H1 (cell line): ENCODE measurements at regions not wholly inside any gene's neighbourhood (a gene's known extent, or its start where the extent isn't known, plus 50 kb on each side); places are given as distances from the start of the nearest gene placed in this dataset.

Experiments
- CREB1 ChIP-seq: IDR thresholded peaks from 2 replicates; pipeline ENCODE4 v1.6.1; 2012; ENCODE audit warnings: inconsistent platforms
- KDM4A ChIP-seq: IDR thresholded peaks from one replicate; pipeline ENCODE4 v1.7.1; 2012; ENCODE audit warnings: low read depth, mild to moderate bottlenecking, moderate library complexity, low read length, inconsistent platforms; ENCODE audit not compliant: severe bottlenecking
- MAFK ChIP-seq: IDR thresholded peaks from 2 replicates; pipeline ENCODE4 v1.6.1; 2012; ENCODE audit warnings: low read depth, mild to moderate bottlenecking, improper control_type of control experiment, low read length
- RXRA ChIP-seq: IDR thresholded peaks from 2 replicates; pipeline ENCODE4 v1.6.1; 2011; ENCODE audit warnings: low read depth, mild to moderate bottlenecking, low read length, moderate library complexity; ENCODE audit not compliant: insufficient read depth

GRCh38 chr18:57094175-57094574 lies 52.7 kb upstream of the BOD1L2 start (continued):
- no peak for TF ChIP-seq KDM4A
- TF ChIP-seq MAFK, result no peak
- no peak for TF ChIP-seq CREB1
- TF ChIP-seq RXRA, result no peak
